ENCODE measurements at regions not wholly inside any gene's neighbourhood (a gene's known extent, or its start where the extent isn't known, plus 50 kb on each side); places are given as distances from the start of the nearest gene placed in this dataset.
"Not testable (repeated sequence)": the region's sequence is repeated elsewhere in the genome, so short reads cannot be mapped to it uniquely, and the experiment has no call there.

DNA sequence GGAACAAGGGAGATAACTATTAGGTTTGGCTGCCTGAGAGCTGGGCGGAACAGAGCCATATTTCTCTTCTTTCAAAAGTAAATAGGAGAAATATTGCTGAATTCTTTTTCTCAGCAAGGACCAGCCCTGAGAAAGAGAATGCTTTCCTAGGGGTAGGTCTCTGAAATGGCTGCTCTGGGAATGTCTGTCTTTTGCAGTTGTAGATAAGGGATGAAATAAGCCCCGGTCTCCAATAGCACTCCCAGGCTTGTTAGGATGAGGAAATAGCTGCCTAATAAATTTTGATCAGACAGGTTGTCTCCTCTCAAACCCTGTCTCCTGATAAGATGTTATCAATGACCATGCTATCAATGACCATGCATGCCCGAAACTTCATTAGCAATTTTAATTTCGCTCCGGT, 207.8 kb upstream of the KIT start:
- Histone ChIP-seq H3K36me3 (no peaks in the 10 kb centered on the region), H3K9me3 (no peaks in the 10 kb centered on the region), H3K4me1 (no peaks in the 10 kb centered on the region), H3K27me3 (no peaks in the 10 kb centered on the region), H3K4me3 (no peak overlapping the region), H3K27ac (no peak overlapping the region)
- intact Hi-C loops (cut with DNase I; ENCODE audit: low total_unique reads): no loop called here
- TF ChIP-seq, protein P1, sequence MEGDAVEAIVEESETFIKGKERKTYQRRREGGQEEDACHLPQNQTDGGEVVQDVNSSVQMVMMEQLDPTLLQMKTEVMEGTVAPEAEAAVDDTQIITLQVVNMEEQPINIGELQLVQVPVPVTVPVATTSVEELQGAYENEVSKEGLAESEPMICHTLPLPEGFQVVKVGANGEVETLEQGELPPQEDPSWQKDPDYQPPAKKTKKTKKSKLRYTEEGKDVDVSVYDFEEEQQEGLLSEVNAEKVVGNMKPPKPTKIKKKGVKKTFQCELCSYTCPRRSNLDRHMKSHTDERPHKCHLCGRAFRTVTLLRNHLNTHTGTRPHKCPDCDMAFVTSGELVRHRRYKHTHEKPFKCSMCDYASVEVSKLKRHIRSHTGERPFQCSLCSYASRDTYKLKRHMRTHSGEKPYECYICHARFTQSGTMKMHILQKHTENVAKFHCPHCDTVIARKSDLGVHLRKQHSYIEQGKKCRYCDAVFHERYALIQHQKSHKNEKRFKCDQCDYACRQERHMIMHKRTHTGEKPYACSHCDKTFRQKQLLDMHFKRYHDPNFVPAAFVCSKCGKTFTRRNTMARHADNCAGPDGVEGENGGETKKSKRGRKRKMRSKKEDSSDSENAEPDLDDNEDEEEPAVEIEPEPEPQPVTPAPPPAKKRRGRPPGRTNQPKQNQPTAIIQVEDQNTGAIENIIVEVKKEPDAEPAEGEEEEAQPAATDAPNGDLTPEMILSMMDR (IDR thresholded peaks at IDR 0.05): no peak
- TF ChIP-seq POLR2A (IDR thresholded peaks at IDR 0.05): no peak
- no peak for DNase-seq

DNA sequence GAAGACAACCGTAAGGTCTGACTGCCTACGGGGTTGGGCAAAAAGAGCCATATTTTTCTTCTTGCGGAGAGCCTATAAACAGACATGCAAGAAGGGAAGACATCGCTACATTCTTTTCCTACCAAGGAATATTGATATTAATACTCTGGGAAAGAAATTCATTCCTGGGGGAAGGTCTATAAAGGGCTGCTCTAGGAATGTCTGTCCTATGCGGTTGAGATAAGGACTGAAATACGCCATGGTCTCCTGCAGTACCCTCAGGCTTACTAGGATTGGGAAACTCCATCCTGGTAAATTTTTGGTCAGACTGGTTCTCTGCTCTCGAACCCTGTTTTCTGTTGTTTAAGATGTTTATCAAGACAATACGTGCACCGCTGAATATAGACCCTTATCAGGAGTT, 190.8 kb upstream of the KIT start:
- H3K27ac ChIP-seq; H3K9me3 ChIP-seq; H3K36me3 ChIP-seq; H3K4me1 ChIP-seq; DNase-seq; intact Hi-C loops (cut with DNase I; ENCODE audit: low total_unique reads); H3K27me3 ChIP-seq; H3K4me3 ChIP-seq: not testable (repeated sequence)

DNA sequence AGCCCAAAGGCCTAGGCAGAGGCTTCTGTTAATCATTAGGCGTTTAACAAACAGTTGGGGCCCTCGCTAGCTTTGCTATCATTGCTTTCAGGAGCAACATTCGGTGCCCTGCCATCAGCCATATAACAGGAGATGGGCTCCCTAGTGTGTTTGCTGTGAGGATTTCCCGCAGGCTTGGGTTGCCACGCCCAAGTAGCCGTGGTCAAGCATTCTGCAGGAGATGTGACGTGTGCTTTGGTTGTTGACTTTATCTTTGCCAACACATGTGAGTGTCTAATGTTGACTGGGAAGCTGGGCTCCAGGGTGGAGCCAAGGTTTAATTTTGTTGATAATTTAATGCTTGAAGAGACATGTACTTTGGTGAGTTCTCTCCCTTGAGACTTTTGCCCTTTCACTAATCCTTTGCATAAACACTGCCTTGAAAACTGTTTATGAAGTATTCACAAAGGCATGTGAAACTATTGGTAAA, 184.6 kb upstream of the KIT start:
- no peaks in the 10 kb centered on the region for H3K27me3 ChIP-seq
- no peak for DNase-seq
- no peaks in the 10 kb centered on the region for H3K36me3 ChIP-seq
- peaks cover 0 to 3% of the 10 kb centered on the region in 2 donors for H3K9me3 ChIP-seq
- TF ChIP-seq, protein P1 (IDR thresholded peaks at IDR 0.05): no peak
- no peak for TF ChIP-seq POLR2A (IDR thresholded peaks at IDR 0.05)
- intact Hi-C loops (cut with DNase I; ENCODE audit: low total_unique reads): no loop called here
- no peaks in the 10 kb centered on the region for H3K4me1 ChIP-seq
- no peak overlapping the region for H3K27ac ChIP-seq
- no peak overlapping the region for H3K4me3 ChIP-seq

DNA sequence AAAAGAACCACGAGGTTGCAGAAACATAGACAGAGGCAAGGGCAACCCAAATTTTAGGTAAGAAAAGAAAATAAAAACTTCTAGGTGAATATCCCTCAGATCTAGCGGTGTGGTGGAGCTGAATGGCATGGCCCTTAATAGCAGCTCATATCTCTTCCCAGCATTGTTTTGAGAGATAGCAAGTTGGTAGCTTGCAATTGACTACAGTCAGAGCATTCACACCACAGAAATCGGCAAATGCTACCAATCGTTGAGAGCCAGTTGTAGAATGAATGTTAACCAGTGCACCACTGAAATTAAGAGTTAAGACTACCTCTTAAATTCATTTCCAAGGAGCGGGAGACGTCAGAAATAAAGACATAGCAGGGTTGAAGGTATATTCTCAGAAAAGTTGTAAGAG, 184.0 kb upstream of the KIT start:
- no peak for TF ChIP-seq POLR2A (IDR thresholded peaks at IDR 0.05)
- TF ChIP-seq, protein P1 (IDR thresholded peaks at IDR 0.05): no peak
- Histone ChIP-seq H3K4me3 (no peak overlapping the region), H3K9me3 (peaks cover 0 to 3% of the 10 kb centered on the region in 2 donors), H3K27me3 (no peaks in the 10 kb centered on the region), H3K4me1 (no peaks in the 10 kb centered on the region), H3K27ac (no peak overlapping the region), H3K36me3 (no peaks in the 10 kb centered on the region)
- DNase-seq: no peak
- intact Hi-C loops (cut with DNase I; ENCODE audit: low total_unique reads): no loop called here

DNA sequence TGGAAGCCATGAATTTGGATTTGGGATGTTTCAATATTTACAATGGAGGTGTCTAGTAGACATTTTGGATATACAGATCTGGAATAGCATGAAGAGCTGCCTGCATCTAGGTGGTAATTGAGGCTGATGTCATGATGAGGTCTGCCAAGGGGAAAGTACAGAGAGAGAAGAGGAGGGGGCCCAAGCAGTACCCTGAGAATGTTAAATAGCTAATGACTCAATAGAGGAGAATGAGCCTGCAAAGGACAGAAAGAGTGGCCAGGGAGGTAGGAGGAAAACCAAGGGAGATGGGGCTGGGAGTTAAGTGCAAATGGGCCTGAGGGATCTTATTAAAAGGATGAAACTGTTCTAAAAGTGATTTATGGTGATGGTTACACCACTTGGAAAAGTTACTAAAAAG, 182.2 kb upstream of the KIT start:
- TF ChIP-seq, protein P1 (IDR thresholded peaks at IDR 0.05): no peak
- no peak for TF ChIP-seq POLR2A (IDR thresholded peaks at IDR 0.05)
- Histone ChIP-seq H3K27me3 (no peaks in the 10 kb centered on the region), H3K4me3 (no peak overlapping the region), H3K4me1 (no peaks in the 10 kb centered on the region), H3K27ac (no peak overlapping the region), H3K36me3 (no peaks in the 10 kb centered on the region), H3K9me3 (no peaks in the 10 kb centered on the region)
- DNase-seq: no peak
- intact Hi-C loops (cut with DNase I; ENCODE audit: low total_unique reads): no loop called here

DNA sequence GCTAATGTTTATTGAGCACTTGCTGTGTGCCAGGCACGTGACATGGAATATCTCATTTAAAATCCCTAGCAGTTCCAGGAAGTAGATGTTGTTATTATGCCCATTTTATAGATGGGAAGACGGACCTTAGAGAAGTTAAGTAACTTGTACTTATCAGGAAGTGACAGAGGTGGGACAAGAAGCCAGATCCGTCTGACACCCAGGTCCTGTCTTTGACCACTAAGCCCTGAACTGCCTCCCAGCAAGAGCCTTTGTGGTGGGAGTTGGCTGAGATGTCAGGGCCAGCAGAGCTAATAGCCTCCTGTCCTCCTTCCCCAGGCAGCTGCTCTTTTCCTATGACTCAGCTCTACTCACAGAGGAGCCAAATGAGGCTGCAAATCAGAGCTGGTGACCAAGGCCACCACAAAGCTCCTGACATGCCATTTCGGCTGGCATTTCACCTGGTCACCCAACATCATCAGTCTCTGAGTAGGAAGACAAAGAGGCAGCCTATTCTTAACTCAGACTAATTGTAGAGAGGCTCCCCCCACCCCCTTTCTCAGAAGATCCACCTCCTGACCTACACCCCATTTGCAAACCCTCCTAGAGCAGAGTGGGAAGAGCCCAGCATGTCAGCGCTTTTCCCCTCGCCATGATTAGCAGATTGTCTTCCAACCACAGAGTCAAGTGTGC, 175.1 kb upstream of the KIT start:
- no peak for TF ChIP-seq POLR2A (IDR thresholded peaks at IDR 0.05)
- TF ChIP-seq, protein P1 (IDR thresholded peaks at IDR 0.05): no peak
- Histone ChIP-seq H3K27ac (no peak overlapping the region), H3K27me3 (no peaks in the 10 kb centered on the region), H3K4me3 (no peak overlapping the region), H3K36me3 (no peaks in the 10 kb centered on the region), H3K4me1 (no peaks in the 10 kb centered on the region), H3K9me3 (no peaks in the 10 kb centered on the region)
- intact Hi-C loops (cut with DNase I; ENCODE audit: low total_unique reads): no loop called here
- no peak for DNase-seq
